HCT116 (cell line): ENCODE measurements at regions not wholly inside any gene's neighbourhood (a gene's known extent, or its start where the extent isn't known, plus 50 kb on each side); places are given as distances from the start of the nearest gene placed in this dataset.

ENCODE experiments used
- ATAC-seq: fragments of 200-7000 bp; cut with Tn5 transposase; 2 replicates; pipeline ENCODE4 v1.9.1; 2020; ENCODE audit warnings: mild to moderate bottlenecking, moderate library complexity
- BruUV-seq: library from RNA; stranded (reverse); fragments of 400-500 nt; replicated peaks from 2 replicates; lab custom pipeline; 2021; lab: Mats Ljungman, UMichigan
- CTCF ChIA-PET: fragments of 300-600 bp; sonication (Branson Sonifier 250); formaldehyde crosslinking; loops from one replicate; lab custom pipeline; 2021; ENCODE audit warnings: antibody characterized with exemption; lab: Charles Lee
- POLR2A ChIA-PET: fragments of 300-600, 350-600 bp; sonication (Branson Sonifier 250); formaldehyde crosslinking; loops from one replicate; lab custom pipeline; 2021; ENCODE audit warnings: antibody characterized with exemption; lab: Charles Lee
- RAD21 ChIA-PET, 2 experiments: fragments of 300-600 bp; sonication (Branson Sonifier 250); formaldehyde crosslinking; loops; one replicate each; lab custom pipeline; 2023; ENCODE audit warnings: low total read pairs in 2 of 2; ENCODE audit not compliant: uncharacterized antibody in 2 of 2, unreplicated experiment in 2 of 2, low non-redundant PET in 1 of 2; lab: Charles Lee
- DNase-seq: peaks from one replicate; pipeline ENCODE4 v3.0.0-alpha.2; 2010; ENCODE audit warnings: low read depth, low spot score
- H2AFZ ChIP-seq: fragments of 200-600 bp; shearing (Covaris generic), sonication (generic); 2 replicates; pipeline ENCODE4 v1.6.1; 2017; ENCODE audit warnings: low read depth, mixed run types, mixed read lengths, antibody characterized with exemption, low read length; ENCODE audit not compliant: poor library complexity, severe bottlenecking
- H3K27ac ChIP-seq: 2 replicates; pipeline ENCODE4 v1.5.1; 2012; ENCODE audit warnings: low read depth, low read length
- H3K27me3 ChIP-seq: fragments of 200-600 bp; sonication (generic); 2 replicates; pipeline ENCODE4 v1.6.1; 2016; ENCODE audit warnings: mixed run types, low read length, mixed read lengths; ENCODE audit not compliant: insufficient read depth
- H3K36me3 ChIP-seq, 2 experiments: fragments of 200-500 bp in 1 of 2; fragments of 200-600 bp in 1 of 2; sonication (Bioruptor generic) in 1 of 2; sonication (generic) in 1 of 2; 2 replicates each; pipeline versions ENCODE4 v1.5.1 to v1.6.1; 2014 to 2016; ENCODE audit warnings: low read length in 2 of 2, inconsistent platforms in 1 of 2, mixed read lengths in 1 of 2, mixed run types in 1 of 2; ENCODE audit not compliant: insufficient read depth in 2 of 2, control insufficient read depth in 1 of 2
- H3K4me1 ChIP-seq, 2 experiments: fragments of 200-600 bp in 1 of 2; sonication (generic) in 1 of 2; 2 replicates each; pipeline versions ENCODE4 v1.5.1 to v1.6.1; 2012 to 2017; ENCODE audit warnings: low read length in 2 of 2, inconsistent platforms in 1 of 2, mild to moderate bottlenecking in 1 of 2, mixed read lengths in 1 of 2, mixed run types in 1 of 2, moderate library complexity in 1 of 2; ENCODE audit not compliant: insufficient read depth in 2 of 2, control insufficient read depth in 1 of 2
- H3K4me2 ChIP-seq: fragments of 200-600 bp; sonication (generic); 2 replicates; pipeline ENCODE4 v1.6.1; 2017; ENCODE audit warnings: mixed run types, low read length, mixed read lengths
- H3K4me3 ChIP-seq, 2 experiments: fragments of 200-600 bp in 1 of 2; sonication (generic) in 1 of 2; replicated peaks in 1 of 2; 2 replicates each; pipeline ENCODE4 v1.5.1; 2011 to 2016; ENCODE audit warnings: low read length in 2 of 2, control low read depth in 1 of 2, low read depth in 1 of 2, mild to moderate bottlenecking in 1 of 2, mixed read lengths in 1 of 2, mixed run types in 1 of 2
- H3K79me2 ChIP-seq: fragments of 200-600 bp; sonication (generic); 2 replicates; pipeline ENCODE4 v1.6.1; 2017; ENCODE audit warnings: mild to moderate bottlenecking, mixed run types, low read length, moderate library complexity, mixed read lengths; ENCODE audit not compliant: insufficient read depth
- H3K9ac ChIP-seq: fragments of 200-600 bp; sonication (generic); 2 replicates; pipeline ENCODE4 v1.6.1; 2016; ENCODE audit warnings: low read length, mixed read lengths
- H3K9me2 ChIP-seq: fragments of 200-600 bp; sonication (generic), shearing (Covaris generic); 2 replicates; pipeline ENCODE4 v1.6.1; 2017; ENCODE audit warnings: mixed run types, mild to moderate bottlenecking, moderate library complexity; ENCODE audit not compliant: insufficient read depth
- H3K9me3 ChIP-seq, 2 experiments: fragments of 200-500 bp in 1 of 2; fragments of 200-600 bp in 1 of 2; sonication (Bioruptor generic) in 1 of 2; sonication (generic) in 1 of 2; 2 replicates each; pipeline ENCODE4 v1.6.1; 2014 to 2017; ENCODE audit warnings: low read length in 2 of 2, mixed read lengths in 2 of 2, inconsistent platforms in 1 of 2, low read depth in 1 of 2, mild to moderate bottlenecking in 1 of 2, mixed run types in 1 of 2, moderate library complexity in 1 of 2; ENCODE audit not compliant: control insufficient read depth in 1 of 2, insufficient read depth in 1 of 2
- H4K20me1 ChIP-seq: fragments of 200-600 bp; sonication (generic), shearing (Covaris generic); 2 replicates; pipeline ENCODE4 v1.6.1; 2017; ENCODE audit warnings: mixed run types, mild to moderate bottlenecking, moderate library complexity; ENCODE audit not compliant: insufficient read depth
- CBX3 ChIP-seq: IDR thresholded peaks from 2 replicates; pipeline ENCODE4 v1.6.1; 2012; ENCODE audit warnings: low read depth
- CEBPB ChIP-seq: IDR thresholded peaks from 2 replicates; pipeline ENCODE4 v1.6.1; 2012; ENCODE audit warnings: low read depth
- ELF1 ChIP-seq: IDR thresholded peaks from 2 replicates; pipeline ENCODE4 v1.6.1; 2012; ENCODE audit warnings: low read depth, borderline replicate concordance
- EZH2 ChIP-seq: fragments of 200-600 bp; sonication (generic); IDR thresholded peaks from 2 replicates; pipeline ENCODE4 v1.6.1; 2017; ENCODE audit warnings: antibody characterized with exemption, mixed run types
- EZH2phosphoT487 ChIP-seq: fragments of 200-600 bp; IDR thresholded peaks from 2 replicates; pipeline ENCODE4 v1.6.1; 2018; ENCODE audit warnings: antibody characterized with exemption, borderline replicate concordance
- FOSL1 ChIP-seq: IDR thresholded peaks from 2 replicates; pipeline ENCODE4 v1.6.1; 2012; ENCODE audit warnings: low read depth
- JUND ChIP-seq: IDR thresholded peaks from 2 replicates; pipeline ENCODE4 v1.6.1; 2012
- MAX ChIP-seq: IDR thresholded peaks from 2 replicates; pipeline ENCODE4 v1.6.1; 2012
- POLR2A ChIP-seq: IDR thresholded peaks from 2 replicates; pipeline ENCODE4 v1.7.0; 2011; ENCODE audit warnings: borderline replicate concordance; ENCODE audit not compliant: insufficient read depth, insufficient read length; ENCODE audit errors: extremely low read depth
- POLR2AphosphoS5 ChIP-seq: IDR thresholded peaks from 2 replicates; pipeline ENCODE4 v1.6.1; 2011; ENCODE audit warnings: mild to moderate bottlenecking, low read depth, low read length, moderate library complexity
- RAD21 ChIP-seq: IDR thresholded peaks from 2 replicates; pipeline ENCODE4 v1.6.1; 2012; ENCODE audit warnings: low read depth, mild to moderate bottlenecking
- TCF7L2 ChIP-seq: IDR thresholded peaks from 2 replicates; pipeline ENCODE4 v1.7.0; 2011; ENCODE audit warnings: borderline replicate concordance, inconsistent platforms; ENCODE audit not compliant: insufficient read depth, insufficient read length; ENCODE audit errors: extremely low read depth
- ZFX ChIP-seq: fragments of 450-650 bp; IDR thresholded peaks from 2 replicates; pipeline ENCODE4 v1.6.1; 2017
- ZNF274 ChIP-seq: fragments of 200-500 bp; sonication (Bioruptor generic); IDR thresholded peaks from 2 replicates; pipeline ENCODE4 v1.6.1; 2014; ENCODE audit warnings: mild to moderate bottlenecking, low read depth, low read length, inconsistent platforms
- intact Hi-C: fragments of 100-400 bp; cut with micrococcal nuclease; formaldehyde crosslinking; loops from 2 replicates; pipeline ENCODE4 v1.10.0; 2022
- TF ChIP-seq, protein P1 (sequence below): IDR thresholded peaks from 2 replicates; pipeline ENCODE4 v1.6.1; 2011; ENCODE audit warnings: mild to moderate bottlenecking, low read length, moderate library complexity; ENCODE audit not compliant: insufficient replicate concordance; ENCODE audit errors: extremely low read depth

GRCh38 chr5:85515588-85515987 lies 1102.2 kb upstream of the COX7C start:
- no peaks in the 10 kb centered on the region for H3K27me3 ChIP-seq
- no peak overlapping the region for H3K9ac ChIP-seq
- no peak overlapping the region for H3K4me2 ChIP-seq
- H3K4me1 ChIP-seq, result no peaks in the 10 kb centered on the region
- no peaks in the 10 kb centered on the region for H4K20me1 ChIP-seq
- no peak overlapping the region for H2AFZ ChIP-seq
- no peak overlapping the region for H3K4me3 ChIP-seq
- intact Hi-C loops, result no loop called here
- no peak overlapping the region for H3K27ac ChIP-seq
- ChIA-PET POLR2A (no interaction called here), RAD21 (no interaction called here), CTCF (no interaction called here)
- no peaks in the 10 kb centered on the region for H3K9me2 ChIP-seq
- no peak for ATAC-seq
- TF ChIP-seq RAD21 (no peak), TCF7L2 (no peak), ZNF274 (no peak), ELF1 (no peak), EZH2phosphoT487 (no peak), CEBPB (no peak), FOSL1 (no peak), CBX3 (no peak), POLR2A (no peak)
- TF ChIP-seq, protein P1, sequence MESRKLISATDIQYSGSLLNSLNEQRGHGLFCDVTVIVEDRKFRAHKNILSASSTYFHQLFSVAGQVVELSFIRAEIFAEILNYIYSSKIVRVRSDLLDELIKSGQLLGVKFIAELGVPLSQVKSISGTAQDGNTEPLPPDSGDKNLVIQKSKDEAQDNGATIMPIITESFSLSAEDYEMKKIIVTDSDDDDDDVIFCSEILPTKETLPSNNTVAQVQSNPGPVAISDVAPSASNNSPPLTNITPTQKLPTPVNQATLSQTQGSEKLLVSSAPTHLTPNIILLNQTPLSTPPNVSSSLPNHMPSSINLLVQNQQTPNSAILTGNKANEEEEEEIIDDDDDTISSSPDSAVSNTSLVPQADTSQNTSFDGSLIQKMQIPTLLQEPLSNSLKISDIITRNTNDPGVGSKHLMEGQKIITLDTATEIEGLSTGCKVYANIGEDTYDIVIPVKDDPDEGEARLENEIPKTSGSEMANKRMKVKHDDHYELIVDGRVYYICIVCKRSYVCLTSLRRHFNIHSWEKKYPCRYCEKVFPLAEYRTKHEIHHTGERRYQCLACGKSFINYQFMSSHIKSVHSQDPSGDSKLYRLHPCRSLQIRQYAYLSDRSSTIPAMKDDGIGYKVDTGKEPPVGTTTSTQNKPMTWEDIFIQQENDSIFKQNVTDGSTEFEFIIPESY, result no peak
- no peaks in the 10 kb centered on the region for H3K79me2 ChIP-seq
- H3K36me3 ChIP-seq, result no peaks in the 10 kb centered on the region
- no peak for DNase-seq
- H3K9me3 ChIP-seq, result no peaks in the 10 kb centered on the region
- BruUV-seq, result no TSS peak

- ChIA-PET POLR2A (no interaction called here), RAD21 (no interaction called here), CTCF (no interaction called here)
- intact Hi-C loops, result no loop called here
- Histone ChIP-seq H3K4me2 (no peak overlapping the region), H3K27ac (no peak overlapping the region), H2AFZ (no peak overlapping the region), H4K20me1 (no peaks in the 10 kb centered on the region), H3K4me1 (no peaks in the 10 kb centered on the region), H3K79me2 (no peaks in the 10 kb centered on the region), H3K4me3 (no peak overlapping the region), H3K9me2 (no peaks in the 10 kb centered on the region), H3K27me3 (no peaks in the 10 kb centered on the region), H3K9me3 (no peaks in the 10 kb centered on the region), H3K36me3 (no peaks in the 10 kb centered on the region), H3K9ac (no peak overlapping the region)
- DNase-seq (no peak), ATAC-seq (no peak)
- BruUV-seq, result no TSS peak
- no peak for TF ChIP-seq MAX
- no peak for TF ChIP-seq RAD21
- TF ChIP-seq EZH2, result no peak
- no peak for TF ChIP-seq ZNF274
- TF ChIP-seq ZFX, result no peak
- no peak for TF ChIP-seq JUND
- no peak for TF ChIP-seq POLR2AphosphoS5
Measured at GRCh38 chr5:85517386-85517785, 1100.4 kb upstream of the COX7C start.
